ENCODE measurements at regions not wholly inside any gene's neighbourhood (a gene's known extent, or its start where the extent isn't known, plus 50 kb on each side); places are given as distances from the start of the nearest gene placed in this dataset.

GRCh38 chrX:49753691-49754090 is 57.9 kb upstream of the PAGE1 start:
- H3K79me2 ChIP-seq (ENCODE audit: control insufficient read depth in 1 of 2, insufficient read depth in 2 of 2, low read length in 2 of 2) = no peaks in the 10 kb centered on the region
- no peaks in the 10 kb centered on the region for H3K4me1 ChIP-seq (replicated peaks in 1 of 4; ENCODE audit: control insufficient read depth in 3 of 4, insufficient read depth in 4 of 4, low read length in 3 of 4)
- H2AK5ac ChIP-seq (ENCODE audit: low read depth, low read length) = no peak overlapping the region
- H2BK15ac ChIP-seq (ENCODE audit: low read length) = no peak overlapping the region
- no peak overlapping the region for H3K9ac ChIP-seq (replicated peaks in 1 of 4; ENCODE audit: extremely low read depth in 1 of 4, low read depth in 3 of 4, low read length in 3 of 4)
- no peak overlapping the region for H2BK120ac ChIP-seq (replicated peaks; ENCODE audit: low read depth, low read length)
- DNase-seq (ENCODE audit: low read depth in 1 of 2, low spot score in 2 of 2) (no peak), FAIRE-seq (no peak)
- H3K36me3 ChIP-seq (ENCODE audit: control insufficient read depth in 2 of 4, insufficient read depth in 4 of 4, low read length in 3 of 4) = no peaks in the 10 kb centered on the region
- H4K20me1 ChIP-seq (replicated peaks in 1 of 2; ENCODE audit: control insufficient read depth in 1 of 2, insufficient read depth in 2 of 2, low read length in 2 of 2) = no peaks in the 10 kb centered on the region
- no peak overlapping the region for H2BK20ac ChIP-seq (ENCODE audit: low read length)
- H2BK5ac ChIP-seq (ENCODE audit: low read depth, low read length) = no peak overlapping the region
- no peak overlapping the region for H4K91ac ChIP-seq (replicated peaks; ENCODE audit: insufficient read length, low read length)
- H3K27ac ChIP-seq (ENCODE audit: low read depth, low read length) = no peak overlapping the region
- H3K23ac ChIP-seq (ENCODE audit: insufficient read length) = no peak overlapping the region
- H4K5ac ChIP-seq (ENCODE audit: insufficient read length, low read depth, low read length) = no peak overlapping the region
- no peak overlapping the region for H2BK12ac ChIP-seq (ENCODE audit: low read depth, low read length)
- no peaks in the 10 kb centered on the region for H3K79me1 ChIP-seq (ENCODE audit: low read depth, low read length)
- no peak overlapping the region for H3K56ac ChIP-seq (replicated peaks; ENCODE audit: insufficient read length, low read depth, low read length)
- H3K4me2 ChIP-seq (ENCODE audit: insufficient read depth in 1 of 2, low read depth in 2 of 2, low read length in 2 of 2) = no peak overlapping the region
- no peaks in the 10 kb centered on the region for H3K23me2 ChIP-seq (ENCODE audit: low read depth, low read length)
- no peak for TF ChIP-seq USF2 (IDR thresholded peaks at IDR 0.05; ENCODE audit: low read length)
- TF ChIP-seq E2F6 (IDR thresholded peaks at IDR 0.05) = no peak
- no peak for TF ChIP-seq JUN (IDR thresholded peaks at IDR 0.05; ENCODE audit: low read depth, low read length)
- no peak for TF ChIP-seq RBBP5 (IDR thresholded peaks at IDR 0.05; ENCODE audit: borderline replicate concordance, low read depth, low read length)
- no peak for TF ChIP-seq ATF3 (IDR thresholded peaks at IDR 0.05; ENCODE audit: insufficient read depth, low read depth, low read length)
- TF ChIP-seq POLR2A (IDR thresholded peaks at IDR 0.05; ENCODE audit: control extremely low read depth in 1 of 2, low read depth in 2 of 2, low read length in 2 of 2) = no peak
- TF ChIP-seq JUND (IDR thresholded peaks at IDR 0.05; ENCODE audit: low read length) = no peak
- H2AFZ ChIP-seq (ENCODE audit: low read length) = no peak overlapping the region
- H3K14ac ChIP-seq (ENCODE audit: insufficient read length) = no peak overlapping the region
- H3K4me3 ChIP-seq (ENCODE audit: extremely low read depth in 1 of 4, insufficient read depth in 2 of 4, low read depth in 3 of 4, low read length in 4 of 4) = no peak overlapping the region
- no peak overlapping the region for H3K18ac ChIP-seq (ENCODE audit: extremely low read depth, low read length)
- no peaks in the 10 kb centered on the region for H3K9me3 ChIP-seq (ENCODE audit: insufficient read depth in 2 of 2, low read depth in 1 of 2, low read length in 1 of 2)
- WGBS, 2 experiments (ENCODE audit: extremely low coverage in 1 of 2, insufficient coverage in 1 of 2, insufficient read length in 1 of 2, insufficient replicate concordance in 2 of 2, low coverage in 1 of 2, low lambda C conversion rate in 2 of 2, missing lambda C conversion rate in 1 of 2) = 83% methylated on average over 2 of the region's 5 CpGs; no CpG with 5 or more reads in 1 of the 2 experiments
- H3K4ac ChIP-seq (replicated peaks; ENCODE audit: insufficient read length, low read depth, low read length) = no peak overlapping the region
- H3K27me3 ChIP-seq (replicated peaks in 1 of 4; ENCODE audit: control insufficient read depth in 3 of 4, extremely low read depth in 1 of 4, insufficient read depth in 3 of 4, low read length in 3 of 4) = no peaks in the 10 kb centered on the region
- CTCF ChIA-PET (ENCODE audit: partially characterized antibody) = interaction anchor here (0.9 to 1.8 kb wide), 7 partner anchors 11 to 462 kb away, joined by 3 to 7 read pairs (median 5); no protein-coding TSS in a partner anchor
- POLR2A ChIA-PET (ENCODE audit: partially characterized antibody) = no interaction called here
- no peak overlapping the region for H4K8ac ChIP-seq (ENCODE audit: extremely low read depth, insufficient read depth, low read length)

All from H1 (cell line).